GM23338 (cell line): ENCODE measurements at regions not wholly inside any gene's neighbourhood (a gene's known extent, or its start where the extent isn't known, plus 50 kb on each side); places are given as distances from the start of the nearest gene placed in this dataset.

ENCODE experiments used
- ATAC-seq: fragments of 200-7000 bp; cut with Tn5 transposase; 3 replicates; pipeline ENCODE4 v1.9.1; 2020
- DNase-seq: peaks from one replicate; pipeline ENCODE4 v3.0.0-alpha.2; 2015; ENCODE audit warnings: low spot score
- H2AFZ ChIP-seq: fragments of 200-600 bp; sonication (generic); 2 replicates; pipeline ENCODE4 v1.8.0; 2016; ENCODE audit warnings: antibody characterized with exemption, mild to moderate bottlenecking, moderate library complexity
- H3F3A ChIP-seq: fragments of 200-600 bp; sonication (generic); replicated peaks from 2 replicates; pipeline ENCODE4 v1.8.0; 2017; ENCODE audit warnings: antibody characterized with exemption, mixed run types, low read depth
- H3K27ac ChIP-seq: fragments of 200-600 bp; sonication (generic); 2 replicates; pipeline ENCODE4 v1.6.1; 2016; ENCODE audit warnings: low read depth
- H3K27me3 ChIP-seq: fragments of 200-600 bp; sonication (generic); 2 replicates; pipeline ENCODE4 v1.8.0; 2016; ENCODE audit warnings: mild to moderate bottlenecking, mixed run types, moderate library complexity; ENCODE audit not compliant: insufficient read depth
- H3K36me3 ChIP-seq: fragments of 200-600 bp; sonication (generic); 2 replicates; pipeline ENCODE4 v1.8.0; 2016; ENCODE audit warnings: mild to moderate bottlenecking; ENCODE audit not compliant: insufficient read depth
- H3K4me1 ChIP-seq: fragments of 200-600 bp; sonication (generic); 2 replicates; pipeline ENCODE4 v1.8.0; 2016; ENCODE audit warnings: mild to moderate bottlenecking, moderate library complexity; ENCODE audit not compliant: insufficient read depth
- H3K4me2 ChIP-seq: fragments of 200-600 bp; sonication (generic); 2 replicates; pipeline ENCODE4 v1.7.1; 2017; ENCODE audit warnings: mixed run types
- H3K4me3 ChIP-seq: fragments of 200-600 bp; sonication (generic); 2 replicates; pipeline ENCODE4 v1.6.1; 2016; ENCODE audit warnings: mixed run types
- H3K79me2 ChIP-seq: fragments of 200-600 bp; sonication (generic); replicated peaks from 2 replicates; pipeline ENCODE4 v1.8.0; 2017; ENCODE audit warnings: mild to moderate bottlenecking; ENCODE audit not compliant: insufficient read depth
- H3K9me2 ChIP-seq: fragments of 200-600 bp; sonication (generic); 2 replicates; pipeline ENCODE4 v1.8.0; 2017; ENCODE audit not compliant: insufficient read depth
- H4K20me1 ChIP-seq: fragments of 200-600 bp; sonication (generic); replicated peaks from 2 replicates; pipeline ENCODE4 v1.8.0; 2017; ENCODE audit warnings: mild to moderate bottlenecking; ENCODE audit not compliant: insufficient read depth
- H3K27ac Mint-ChIP-seq: 2 replicates; pipeline ENCODE4 v1.8.0; 2020; ENCODE audit warnings: inconsistent platforms, mild to moderate bottlenecking, moderate library complexity, mixed read lengths
- H3K27me3 Mint-ChIP-seq: 3 replicates; pipeline ENCODE4 v1.8.0; 2022; ENCODE audit warnings: low read depth, mild to moderate bottlenecking, moderate library complexity, mixed read lengths, inconsistent platforms; ENCODE audit not compliant: insufficient read depth, poor library complexity
- H3K36me3 Mint-ChIP-seq: 3 replicates; pipeline ENCODE4 v1.8.0; 2021; ENCODE audit warnings: low read depth, mild to moderate bottlenecking, inconsistent platforms, moderate library complexity, mixed read lengths
- H3K4me1 Mint-ChIP-seq: 3 replicates; pipeline ENCODE4 v1.8.0; 2020; ENCODE audit warnings: mild to moderate bottlenecking, inconsistent platforms, mixed read lengths
- H3K4me3 Mint-ChIP-seq: 3 replicates; pipeline ENCODE4 v1.8.0; 2021; ENCODE audit warnings: moderate library complexity, mild to moderate bottlenecking, inconsistent platforms, mixed read lengths
- H3K9me3 Mint-ChIP-seq: 3 replicates; pipeline ENCODE4 v1.8.0; 2020; ENCODE audit warnings: moderate library complexity, mild to moderate bottlenecking, inconsistent platforms, mixed read lengths
- CREB1 ChIP-seq: fragments of 250-450 bp; sonication (Bioruptor Pico); IDR thresholded peaks from 2 replicates; pipeline ENCODE4 v1.5.0; 2020; ENCODE audit warnings: low read depth, mild to moderate bottlenecking, moderate library complexity
- EZH2 ChIP-seq: fragments of 200-600 bp; sonication (generic); IDR thresholded peaks from one replicate; pipeline ENCODE4 v1.8.0; 2017; ENCODE audit warnings: antibody characterized with exemption, mild to moderate bottlenecking, low read depth; ENCODE audit not compliant: unreplicated experiment
- EZH2phosphoT487 ChIP-seq: fragments of 200-600 bp; sonication (generic); IDR thresholded peaks from one replicate; pipeline ENCODE4 v1.8.1; 2018; ENCODE audit warnings: antibody characterized with exemption; ENCODE audit not compliant: unreplicated experiment
- JUNB ChIP-seq: IDR thresholded peaks from one replicate; pipeline ENCODE4 v1.6.1; 2016; ENCODE audit warnings: antibody characterized with exemption; ENCODE audit not compliant: unreplicated experiment
- NANOG ChIP-seq: IDR thresholded peaks from 2 replicates; pipeline ENCODE4 v1.6.1; 2016; ENCODE audit warnings: antibody characterized with exemption, borderline replicate concordance
- STAT1 ChIP-seq: IDR thresholded peaks from one replicate; pipeline ENCODE4 v1.6.1; 2016; ENCODE audit warnings: antibody characterized with exemption; ENCODE audit not compliant: unreplicated experiment
- ZNF114 ChIP-seq: fragments of 250-450 bp; sonication (Bioruptor Pico); IDR thresholded peaks from 2 replicates; pipeline ENCODE4 v1.5.0; 2020; ENCODE audit warnings: mild to moderate bottlenecking, moderate library complexity
- ZNF331 ChIP-seq: fragments of 250-450 bp; sonication (Bioruptor Pico); IDR thresholded peaks from 2 replicates; pipeline ENCODE4 v1.5.0; 2020; ENCODE audit warnings: low read depth, mild to moderate bottlenecking, moderate library complexity
- TF ChIP-seq, protein P1 (sequence below): IDR thresholded peaks from 2 replicates; pipeline ENCODE4 v1.6.1; 2016; ENCODE audit warnings: antibody characterized with exemption
- TF ChIP-seq, protein P2 (sequence below), 2 experiments: fragments of 200-600 bp in 1 of 2; sonication (generic) in 1 of 2; conservative IDR thresholded peaks; 2 replicates each; pipeline versions ENCODE4 v1.5.1 to v1.6.1; 2016 to 2017; ENCODE audit warnings: antibody characterized with exemption in 2 of 2, low read depth in 2 of 2, mild to moderate bottlenecking in 2 of 2, moderate library complexity in 1 of 2
- TF ChIP-seq, protein P3 (sequence below): IDR thresholded peaks from one replicate; pipeline ENCODE4 v1.6.1; 2018; ENCODE audit warnings: antibody characterized with exemption; ENCODE audit not compliant: unreplicated experiment

DNA sequence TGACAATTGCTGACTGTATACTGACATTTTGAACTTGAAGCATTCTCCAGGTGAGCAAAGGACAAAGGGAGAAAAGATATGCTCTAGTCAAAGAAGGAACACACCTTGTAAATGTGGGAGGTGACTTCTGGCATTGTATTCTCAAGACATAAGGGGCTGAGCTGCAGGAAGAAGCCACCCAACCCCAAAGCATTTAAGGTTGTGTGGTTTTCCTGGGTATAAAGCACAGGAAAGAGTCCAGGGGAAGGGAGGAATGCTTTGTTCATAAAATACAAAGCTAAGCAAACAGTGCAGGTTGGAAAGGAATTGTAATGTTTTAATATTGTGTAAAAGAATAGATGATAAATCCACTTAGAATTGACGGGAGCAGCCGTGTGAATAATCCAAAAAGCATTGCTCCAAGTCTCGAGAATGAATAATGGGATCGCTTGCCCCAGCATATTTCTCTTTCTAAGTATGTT, 102.4 kb upstream of the LRIG1 start (continued):
- no peak for TF ChIP-seq STAT1

GRCh38 chr3:66604481-66604880, 103.7 kb upstream of the LRIG1 start:
- H4K20me1 ChIP-seq = no peaks in the 10 kb centered on the region
- H3K4me3 Mint-ChIP-seq = no peak overlapping the region
- no peaks in the 10 kb centered on the region for H3K36me3 ChIP-seq
- no peak overlapping the region for H3K27ac Mint-ChIP-seq
- no peaks in the 10 kb centered on the region for H3F3A ChIP-seq
- H3K9me3 Mint-ChIP-seq = no peaks in the 10 kb centered on the region; the same call in 2 of the 3 replicates
- H3K9me2 ChIP-seq = 0 out of 2 replicates have a peak, but pooled peaks cover 8% of the 10 kb centered on the region
- H3K27me3 Mint-ChIP-seq = peaks cover 8% of the 10 kb centered on the region
- no peaks in the 10 kb centered on the region for H3K36me3 Mint-ChIP-seq
- peaks cover 14% of the 10 kb centered on the region for H3K4me1 Mint-ChIP-seq
- H2AFZ ChIP-seq = no peak overlapping the region
- H3K79me2 ChIP-seq = no peaks in the 10 kb centered on the region
- H3K4me1 ChIP-seq = peaks cover 15% of the 10 kb centered on the region; the same call in 1 of the 2 replicates
- DNase-seq (no peak), ATAC-seq (no peak)
- no peak overlapping the region for H3K27ac ChIP-seq
- no peak overlapping the region for H3K4me2 ChIP-seq
- H3K4me3 ChIP-seq = no peak overlapping the region
- H3K27me3 ChIP-seq = no peaks in the 10 kb centered on the region
- TF ChIP-seq, protein P1, sequence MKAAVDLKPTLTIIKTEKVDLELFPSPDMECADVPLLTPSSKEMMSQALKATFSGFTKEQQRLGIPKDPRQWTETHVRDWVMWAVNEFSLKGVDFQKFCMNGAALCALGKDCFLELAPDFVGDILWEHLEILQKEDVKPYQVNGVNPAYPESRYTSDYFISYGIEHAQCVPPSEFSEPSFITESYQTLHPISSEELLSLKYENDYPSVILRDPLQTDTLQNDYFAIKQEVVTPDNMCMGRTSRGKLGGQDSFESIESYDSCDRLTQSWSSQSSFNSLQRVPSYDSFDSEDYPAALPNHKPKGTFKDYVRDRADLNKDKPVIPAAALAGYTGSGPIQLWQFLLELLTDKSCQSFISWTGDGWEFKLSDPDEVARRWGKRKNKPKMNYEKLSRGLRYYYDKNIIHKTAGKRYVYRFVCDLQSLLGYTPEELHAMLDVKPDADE = no peak
- TF ChIP-seq ZNF114 (CRISPR knock-in tag) (no peak), CREB1 (CRISPR knock-in tag) (no peak), EZH2phosphoT487 (no peak), EZH2 (no peak), STAT1 (no peak)

DNA sequence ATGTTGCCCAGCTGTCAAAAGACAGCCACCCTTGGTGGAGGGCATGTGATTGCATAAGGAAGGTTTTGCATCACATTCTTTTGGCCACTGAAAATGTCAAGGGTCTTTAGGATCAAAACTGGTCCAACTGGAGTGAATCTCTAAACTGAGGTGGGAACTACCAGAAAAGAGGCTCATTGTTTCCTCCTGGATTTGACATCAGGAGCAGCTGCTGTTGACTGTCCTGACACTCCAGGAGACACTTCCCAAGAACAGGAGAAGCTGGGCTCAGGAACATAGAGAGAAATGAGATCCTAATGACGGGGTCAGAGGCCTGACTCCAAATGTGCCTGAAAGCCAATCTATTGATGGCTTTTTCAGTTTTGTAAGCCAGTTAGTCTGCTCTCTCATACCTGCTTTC, 105.3 kb upstream of the LRIG1 start:
- H3F3A ChIP-seq = no peaks in the 10 kb centered on the region
- no peak overlapping the region for H3K27ac Mint-ChIP-seq
- H3K4me1 ChIP-seq = peaks cover 29% of the 10 kb centered on the region
- H2AFZ ChIP-seq = no peak overlapping the region
- H3K36me3 ChIP-seq = no peaks in the 10 kb centered on the region
- no peak for ATAC-seq
- H3K36me3 Mint-ChIP-seq = no peaks in the 10 kb centered on the region
- peaks cover 26% of the 10 kb centered on the region for H3K4me1 Mint-ChIP-seq
- no peak overlapping the region for H3K27ac ChIP-seq
- no peak overlapping the region for H3K4me2 ChIP-seq
- no peaks in the 10 kb centered on the region for H3K79me2 ChIP-seq
- H3K27me3 ChIP-seq = no peaks in the 10 kb centered on the region
- no peak overlapping the region for H3K4me3 ChIP-seq
- H3K9me3 Mint-ChIP-seq = no peaks in the 10 kb centered on the region; the same call in 2 of the 3 replicates
- TF ChIP-seq EZH2 (no peak), ZNF331 (CRISPR knock-in tag) (no peak), STAT1 (no peak), EZH2phosphoT487 (no peak), ZNF114 (CRISPR knock-in tag) (no peak), NANOG (no peak), JUNB (no peak)
- TF ChIP-seq, protein P2, sequence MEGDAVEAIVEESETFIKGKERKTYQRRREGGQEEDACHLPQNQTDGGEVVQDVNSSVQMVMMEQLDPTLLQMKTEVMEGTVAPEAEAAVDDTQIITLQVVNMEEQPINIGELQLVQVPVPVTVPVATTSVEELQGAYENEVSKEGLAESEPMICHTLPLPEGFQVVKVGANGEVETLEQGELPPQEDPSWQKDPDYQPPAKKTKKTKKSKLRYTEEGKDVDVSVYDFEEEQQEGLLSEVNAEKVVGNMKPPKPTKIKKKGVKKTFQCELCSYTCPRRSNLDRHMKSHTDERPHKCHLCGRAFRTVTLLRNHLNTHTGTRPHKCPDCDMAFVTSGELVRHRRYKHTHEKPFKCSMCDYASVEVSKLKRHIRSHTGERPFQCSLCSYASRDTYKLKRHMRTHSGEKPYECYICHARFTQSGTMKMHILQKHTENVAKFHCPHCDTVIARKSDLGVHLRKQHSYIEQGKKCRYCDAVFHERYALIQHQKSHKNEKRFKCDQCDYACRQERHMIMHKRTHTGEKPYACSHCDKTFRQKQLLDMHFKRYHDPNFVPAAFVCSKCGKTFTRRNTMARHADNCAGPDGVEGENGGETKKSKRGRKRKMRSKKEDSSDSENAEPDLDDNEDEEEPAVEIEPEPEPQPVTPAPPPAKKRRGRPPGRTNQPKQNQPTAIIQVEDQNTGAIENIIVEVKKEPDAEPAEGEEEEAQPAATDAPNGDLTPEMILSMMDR (conservative IDR thresholded peaks at IDR 0.05; ENCODE audit: low read depth in 2 of 2) = no peak
- TF ChIP-seq, protein P3, sequence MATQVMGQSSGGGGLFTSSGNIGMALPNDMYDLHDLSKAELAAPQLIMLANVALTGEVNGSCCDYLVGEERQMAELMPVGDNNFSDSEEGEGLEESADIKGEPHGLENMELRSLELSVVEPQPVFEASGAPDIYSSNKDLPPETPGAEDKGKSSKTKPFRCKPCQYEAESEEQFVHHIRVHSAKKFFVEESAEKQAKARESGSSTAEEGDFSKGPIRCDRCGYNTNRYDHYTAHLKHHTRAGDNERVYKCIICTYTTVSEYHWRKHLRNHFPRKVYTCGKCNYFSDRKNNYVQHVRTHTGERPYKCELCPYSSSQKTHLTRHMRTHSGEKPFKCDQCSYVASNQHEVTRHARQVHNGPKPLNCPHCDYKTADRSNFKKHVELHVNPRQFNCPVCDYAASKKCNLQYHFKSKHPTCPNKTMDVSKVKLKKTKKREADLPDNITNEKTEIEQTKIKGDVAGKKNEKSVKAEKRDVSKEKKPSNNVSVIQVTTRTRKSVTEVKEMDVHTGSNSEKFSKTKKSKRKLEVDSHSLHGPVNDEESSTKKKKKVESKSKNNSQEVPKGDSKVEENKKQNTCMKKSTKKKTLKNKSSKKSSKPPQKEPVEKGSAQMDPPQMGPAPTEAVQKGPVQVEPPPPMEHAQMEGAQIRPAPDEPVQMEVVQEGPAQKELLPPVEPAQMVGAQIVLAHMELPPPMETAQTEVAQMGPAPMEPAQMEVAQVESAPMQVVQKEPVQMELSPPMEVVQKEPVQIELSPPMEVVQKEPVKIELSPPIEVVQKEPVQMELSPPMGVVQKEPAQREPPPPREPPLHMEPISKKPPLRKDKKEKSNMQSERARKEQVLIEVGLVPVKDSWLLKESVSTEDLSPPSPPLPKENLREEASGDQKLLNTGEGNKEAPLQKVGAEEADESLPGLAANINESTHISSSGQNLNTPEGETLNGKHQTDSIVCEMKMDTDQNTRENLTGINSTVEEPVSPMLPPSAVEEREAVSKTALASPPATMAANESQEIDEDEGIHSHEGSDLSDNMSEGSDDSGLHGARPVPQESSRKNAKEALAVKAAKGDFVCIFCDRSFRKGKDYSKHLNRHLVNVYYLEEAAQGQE = no peak
- TF ChIP-seq, protein P1 = no peak
- DNase-seq = no peak
- H3K4me3 Mint-ChIP-seq = no peak overlapping the region
- 0 out of 2 replicates have a peak, but pooled peaks cover 8% of the 10 kb centered on the region for H3K9me2 ChIP-seq
- peaks cover 14% of the 10 kb centered on the region for H3K27me3 Mint-ChIP-seq
- no peaks in the 10 kb centered on the region for H4K20me1 ChIP-seq
